MCF 10A (cell line): ENCODE measurements at regions not wholly inside any gene's neighbourhood (a gene's known extent, or its start where the extent isn't known, plus 50 kb on each side); places are given as distances from the start of the nearest gene placed in this dataset.

Source experiments
- BruUV-seq: library from RNA; stranded (reverse); fragments of 400-500 nt; replicated peaks from 2 replicates; lab custom pipeline; 2021; lab: Mats Ljungman, UMichigan
- CTCF ChIA-PET: fragments of 300-600 bp; sonication (Branson Sonifier 250); formaldehyde crosslinking; extraction: SDS; loops from one replicate; lab custom pipeline; 2021; ENCODE audit warnings: antibody characterized with exemption, inconsistent platforms; lab: Yijun Ruan, JAX
- POLR2A ChIA-PET: fragments of 300-600, 350-650 bp; sonication (Branson Sonifier 250); formaldehyde crosslinking; extraction: SDS; loops from one replicate; lab custom pipeline; 2020; ENCODE audit warnings: antibody characterized with exemption, inconsistent platforms; lab: Yijun Ruan, JAX
- DNase-seq: peaks from one replicate; pipeline ENCODE4 v3.0.0-alpha.2; 2018; ENCODE audit not compliant: unreplicated experiment
- H3K27ac Mint-ChIP-seq: one replicate; pipeline ENCODE4 v1.8.0; 2022; ENCODE audit warnings: mild to moderate bottlenecking, low read depth, mixed read lengths; ENCODE audit not compliant: unreplicated experiment
- H3K27me3 Mint-ChIP-seq: one replicate; pipeline ENCODE4 v1.8.0; 2022; ENCODE audit warnings: mixed read lengths; ENCODE audit not compliant: insufficient read depth, unreplicated experiment
- H3K36me3 Mint-ChIP-seq: one replicate; pipeline ENCODE4 v1.8.0; 2022; ENCODE audit warnings: mild to moderate bottlenecking, moderate library complexity, mixed read lengths; ENCODE audit not compliant: insufficient read depth, unreplicated experiment
- H3K4me1 Mint-ChIP-seq: one replicate; pipeline ENCODE4 v1.8.0; 2022; ENCODE audit warnings: mixed read lengths; ENCODE audit not compliant: insufficient read depth, unreplicated experiment
- H3K4me3 Mint-ChIP-seq: one replicate; pipeline ENCODE4 v1.8.0; 2022; ENCODE audit warnings: mild to moderate bottlenecking, moderate library complexity, mixed read lengths; ENCODE audit not compliant: unreplicated experiment
- H3K9me3 Mint-ChIP-seq: one replicate; pipeline ENCODE4 v1.8.0; 2022; ENCODE audit warnings: mixed read lengths; ENCODE audit not compliant: unreplicated experiment
- intact Hi-C: fragments of 100-400 bp; cut with micrococcal nuclease; formaldehyde crosslinking; loops from 2 replicates; pipeline ENCODE4 v1.14.1; 2022
- TF ChIP-seq, protein P1 (sequence below): fragments of 200-600 bp; IDR thresholded peaks from one replicate; pipeline ENCODE4 v1.8.0; 2022; ENCODE audit warnings: antibody characterized with exemption, mild to moderate bottlenecking; ENCODE audit not compliant: unreplicated experiment

DNA sequence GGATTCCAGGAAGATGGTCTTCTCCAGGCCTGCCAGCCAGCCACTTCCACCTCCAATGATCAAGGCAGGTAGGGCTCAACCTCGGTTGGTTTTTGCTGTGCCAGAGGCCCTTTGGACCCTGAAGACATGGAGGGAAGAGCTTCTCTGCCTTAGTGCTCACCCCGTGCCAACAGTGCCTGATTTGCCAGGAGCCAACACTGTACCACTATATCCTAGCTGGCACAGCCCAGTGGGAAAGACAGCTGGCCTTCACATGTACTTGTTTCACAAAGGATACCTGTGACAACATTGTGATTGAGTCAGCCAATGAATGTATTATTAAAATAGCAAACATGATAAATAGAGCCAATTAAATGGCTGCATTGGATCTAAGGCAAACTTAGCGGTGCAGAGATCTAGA is 51.9 kb upstream of the PRPS1 start:
- Mint-ChIP-seq H3K9me3 (peaks cover 6% of the 10 kb centered on the region), H3K36me3 (no peaks in the 10 kb centered on the region), H3K27me3 (peaks cover 10% of the 10 kb centered on the region), H3K4me1 (peaks cover 12% of the 10 kb centered on the region), H3K27ac (no peak overlapping the region), H3K4me3 (no peak overlapping the region)
- ChIA-PET CTCF (interaction anchor here (0.6 kb wide), 1 partner anchor 38 kb away, joined by 3 read pairs; no protein-coding TSS in a partner anchor), POLR2A (no interaction called here)
- DNase-seq, result no peak
- intact Hi-C loops, result no loop called here
- BruUV-seq, result no TSS peak
- TF ChIP-seq, protein P1, sequence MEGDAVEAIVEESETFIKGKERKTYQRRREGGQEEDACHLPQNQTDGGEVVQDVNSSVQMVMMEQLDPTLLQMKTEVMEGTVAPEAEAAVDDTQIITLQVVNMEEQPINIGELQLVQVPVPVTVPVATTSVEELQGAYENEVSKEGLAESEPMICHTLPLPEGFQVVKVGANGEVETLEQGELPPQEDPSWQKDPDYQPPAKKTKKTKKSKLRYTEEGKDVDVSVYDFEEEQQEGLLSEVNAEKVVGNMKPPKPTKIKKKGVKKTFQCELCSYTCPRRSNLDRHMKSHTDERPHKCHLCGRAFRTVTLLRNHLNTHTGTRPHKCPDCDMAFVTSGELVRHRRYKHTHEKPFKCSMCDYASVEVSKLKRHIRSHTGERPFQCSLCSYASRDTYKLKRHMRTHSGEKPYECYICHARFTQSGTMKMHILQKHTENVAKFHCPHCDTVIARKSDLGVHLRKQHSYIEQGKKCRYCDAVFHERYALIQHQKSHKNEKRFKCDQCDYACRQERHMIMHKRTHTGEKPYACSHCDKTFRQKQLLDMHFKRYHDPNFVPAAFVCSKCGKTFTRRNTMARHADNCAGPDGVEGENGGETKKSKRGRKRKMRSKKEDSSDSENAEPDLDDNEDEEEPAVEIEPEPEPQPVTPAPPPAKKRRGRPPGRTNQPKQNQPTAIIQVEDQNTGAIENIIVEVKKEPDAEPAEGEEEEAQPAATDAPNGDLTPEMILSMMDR, result no peak

DNA sequence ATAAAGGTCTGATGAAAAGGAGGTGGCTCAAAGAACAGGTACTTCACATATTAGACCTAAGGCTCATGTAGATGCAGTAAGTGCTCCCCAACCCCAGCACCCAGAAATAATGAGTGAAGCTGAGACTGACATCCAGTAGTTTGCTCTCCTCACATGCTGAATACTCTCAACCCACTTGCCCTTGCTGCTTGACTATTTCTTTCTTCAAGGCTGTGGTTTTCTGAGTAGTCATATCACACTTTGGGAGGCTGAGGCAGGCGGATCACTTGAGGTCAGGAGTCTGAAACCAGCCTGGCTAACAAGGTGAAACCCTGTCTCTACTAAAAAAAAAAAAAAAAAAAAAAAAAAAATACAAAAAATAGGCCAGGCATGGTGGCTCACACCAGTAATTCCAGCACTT is 51.5 kb upstream of the PRPS1 start:
- intact Hi-C loops, result no loop called here
- ChIA-PET CTCF (no interaction called here), POLR2A (no interaction called here)
- DNase-seq, result no peak
- Mint-ChIP-seq H3K4me3 (no peak overlapping the region), H3K9me3 (peaks cover 5% of the 10 kb centered on the region), H3K27ac (no peak overlapping the region), H3K27me3 (peaks cover 10% of the 10 kb centered on the region), H3K36me3 (no peaks in the 10 kb centered on the region), H3K4me1 (peaks cover 12% of the 10 kb centered on the region)
- BruUV-seq, result no TSS peak
- TF ChIP-seq, protein P1, result no peak

DNA sequence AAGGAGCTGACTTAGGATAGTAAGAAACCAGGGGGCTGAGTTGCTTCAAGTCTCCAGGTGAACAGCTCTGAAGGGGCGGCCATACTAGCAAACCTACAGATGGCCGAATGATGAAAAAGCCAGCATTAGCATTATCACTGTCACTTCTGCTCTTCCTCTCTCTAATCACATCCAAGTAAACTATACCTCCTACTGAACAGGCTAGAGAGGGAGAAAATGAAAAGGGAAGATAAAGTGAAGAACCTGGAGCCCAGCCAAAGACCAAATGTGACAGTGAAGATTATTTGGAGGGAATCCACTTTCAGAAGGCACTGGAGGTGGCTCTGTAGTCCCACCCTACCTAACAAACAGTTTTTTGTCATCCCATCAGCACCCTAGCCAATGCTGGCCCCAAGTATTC is 50.4 kb upstream of the PRPS1 start:
- BruUV-seq, result no TSS peak
- intact Hi-C loops, result no loop called here
- TF ChIP-seq, protein P1, result no peak
- Mint-ChIP-seq H3K4me3 (no peak overlapping the region), H3K27ac (no peak overlapping the region), H3K27me3 (peaks cover 10% of the 10 kb centered on the region), H3K36me3 (no peaks in the 10 kb centered on the region), H3K9me3 (no peaks in the 10 kb centered on the region), H3K4me1 (peaks cover 12% of the 10 kb centered on the region)
- POLR2A ChIA-PET, result no interaction called here
- CTCF ChIA-PET, result interaction anchor here (1.2 kb wide), 1 partner anchor 19 kb away, joined by 4 read pairs; no protein-coding TSS in a partner anchor
- no peak for DNase-seq
